ENCODE measurements at regions not wholly inside any gene's neighbourhood (a gene's known extent, or its start where the extent isn't known, plus 50 kb on each side); places are given as distances from the start of the nearest gene placed in this dataset.

- H3K36me3 ChIP-seq (ENCODE audit: insufficient read depth, low read length): no peaks in the 10 kb centered on the region
- H3K27me3 ChIP-seq (ENCODE audit: insufficient read depth, low read length): no peaks in the 10 kb centered on the region
- no peak overlapping the region for H2AFZ ChIP-seq (ENCODE audit: low read length, unreplicated experiment)
- no peaks in the 10 kb centered on the region for H3K4me1 ChIP-seq (ENCODE audit: control insufficient read depth, insufficient read depth, low read length, unreplicated experiment)
- no peaks in the 10 kb centered on the region for H3K79me2 ChIP-seq (ENCODE audit: control insufficient read depth, insufficient read depth, low read length, unreplicated experiment)
- H3K4me3 ChIP-seq (ENCODE audit: low read depth, low read length): no peak overlapping the region
- no peak overlapping the region for H3K27ac ChIP-seq (ENCODE audit: low read depth, low read length)
These were observed 89.6 kb downstream of the TAF11L14 start for GRCh38 chr5:17723876-17724275.

GRCh38 chr5:17727098-17727497 is 92.8 kb downstream of the TAF11L14 start:
- no peaks in the 10 kb centered on the region for H3K36me3 ChIP-seq (ENCODE audit: insufficient read depth, low read length)
- H3K27ac ChIP-seq (ENCODE audit: low read depth, low read length): no peak overlapping the region
- H3K27me3 ChIP-seq (ENCODE audit: insufficient read depth, low read length): no peaks in the 10 kb centered on the region
- H2AFZ ChIP-seq (ENCODE audit: low read length, unreplicated experiment): no peak overlapping the region
- peaks cover 4% of the 10 kb centered on the region for H3K4me1 ChIP-seq (ENCODE audit: control insufficient read depth, insufficient read depth, low read length, unreplicated experiment)
- no peaks in the 10 kb centered on the region for H3K79me2 ChIP-seq (ENCODE audit: control insufficient read depth, insufficient read depth, low read length, unreplicated experiment)
- no peak overlapping the region for H3K4me3 ChIP-seq (ENCODE audit: low read depth, low read length)

DNA sequence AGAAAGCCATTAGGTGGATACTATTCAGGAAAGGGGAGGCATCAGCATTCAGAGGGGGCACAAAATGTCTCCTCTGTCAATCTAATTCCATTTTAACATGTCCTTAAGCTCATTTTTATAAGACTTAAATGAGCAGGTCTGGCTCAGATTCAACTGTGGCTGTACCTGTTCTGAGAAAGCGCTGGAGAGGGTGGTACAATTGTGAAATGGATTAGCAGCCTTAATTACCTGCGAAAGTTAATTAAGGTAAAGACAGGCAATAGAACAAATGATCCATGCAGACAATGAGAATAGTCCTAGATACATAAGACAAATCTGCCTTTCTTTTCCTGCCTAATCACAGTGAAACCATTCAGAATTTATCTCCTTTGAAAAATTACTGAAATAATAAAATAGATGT is 96.2 kb downstream of the TAF11L14 start:
- no peaks in the 10 kb centered on the region for H3K79me2 ChIP-seq (ENCODE audit: control insufficient read depth, insufficient read depth, low read length, unreplicated experiment)
- H3K27me3 ChIP-seq (ENCODE audit: insufficient read depth, low read length): no peaks in the 10 kb centered on the region
- H3K4me3 ChIP-seq (ENCODE audit: low read depth, low read length): no peak overlapping the region
- H2AFZ ChIP-seq (ENCODE audit: low read length, unreplicated experiment): no peak overlapping the region
- peaks cover 14% of the 10 kb centered on the region for H3K4me1 ChIP-seq (ENCODE audit: control insufficient read depth, insufficient read depth, low read length, unreplicated experiment)
- no peak overlapping the region for H3K27ac ChIP-seq (ENCODE audit: low read depth, low read length)
- no peaks in the 10 kb centered on the region for H3K36me3 ChIP-seq (ENCODE audit: insufficient read depth, low read length)

DNA sequence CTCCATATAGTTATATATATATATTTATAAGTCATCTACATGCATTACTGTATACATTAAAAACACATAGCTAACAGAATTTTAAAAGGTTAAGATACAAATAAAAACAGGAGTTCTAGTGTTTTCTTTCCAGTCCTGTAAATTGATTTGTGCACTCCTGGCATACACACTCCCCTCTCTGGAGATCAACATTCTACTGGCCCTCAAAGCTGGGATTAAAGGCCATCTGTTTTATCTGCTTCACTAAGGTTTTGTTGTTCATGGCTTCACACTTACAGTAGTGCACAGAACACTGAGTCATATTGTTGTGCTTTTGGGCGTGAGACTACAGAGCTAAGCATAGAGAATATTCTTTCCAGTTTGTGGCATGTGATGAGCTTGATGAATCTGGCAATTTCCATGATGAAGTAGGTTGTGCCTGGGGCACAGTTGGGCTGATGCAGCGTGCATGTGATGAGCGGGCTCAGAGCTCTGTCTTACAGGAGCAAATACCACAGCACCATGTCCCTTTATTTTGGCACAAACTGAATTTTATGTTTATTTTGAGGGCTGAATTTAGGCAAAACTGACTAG is 98.2 kb downstream of the TAF11L14 start:
- Histone ChIP-seq H2AFZ (ENCODE audit: low read length, unreplicated experiment) (no peak overlapping the region), H3K4me3 (ENCODE audit: low read depth, low read length) (no peak overlapping the region), H3K36me3 (ENCODE audit: insufficient read depth, low read length) (no peaks in the 10 kb centered on the region), H3K4me1 (ENCODE audit: control insufficient read depth, insufficient read depth, low read length, unreplicated experiment) (peaks cover 29% of the 10 kb centered on the region), H3K27me3 (ENCODE audit: insufficient read depth, low read length) (no peaks in the 10 kb centered on the region), H3K27ac (ENCODE audit: low read depth, low read length) (peak overlapping the region; percentile 47; the same call in 1 of the 2 replicates), H3K79me2 (ENCODE audit: control insufficient read depth, insufficient read depth, low read length, unreplicated experiment) (no peaks in the 10 kb centered on the region)

GRCh38 chr5:17734011-17734410 is 99.8 kb downstream of the TAF11L14 start:
- peaks cover 33% of the 10 kb centered on the region for H3K4me1 ChIP-seq (ENCODE audit: control insufficient read depth, insufficient read depth, low read length, unreplicated experiment)
- H3K79me2 ChIP-seq (ENCODE audit: control insufficient read depth, insufficient read depth, low read length, unreplicated experiment): no peaks in the 10 kb centered on the region
- H2AFZ ChIP-seq (ENCODE audit: low read length, unreplicated experiment): no peak overlapping the region
- H3K27me3 ChIP-seq (ENCODE audit: insufficient read depth, low read length): no peaks in the 10 kb centered on the region
- H3K4me3 ChIP-seq (ENCODE audit: low read depth, low read length): no peak overlapping the region
- no peaks in the 10 kb centered on the region for H3K36me3 ChIP-seq (ENCODE audit: insufficient read depth, low read length)
- H3K27ac ChIP-seq (ENCODE audit: low read depth, low read length): no peak overlapping the region

GRCh38 chr5:17735761-17736160 is 101.5 kb downstream of the TAF11L14 start:
- Histone ChIP-seq H3K27ac (ENCODE audit: low read depth, low read length) (peak overlapping the region; percentile 38), H3K4me1 (ENCODE audit: control insufficient read depth, insufficient read depth, low read length, unreplicated experiment) (peaks cover 33% of the 10 kb centered on the region), H3K36me3 (ENCODE audit: insufficient read depth, low read length) (no peaks in the 10 kb centered on the region), H3K27me3 (ENCODE audit: insufficient read depth, low read length) (no peaks in the 10 kb centered on the region), H2AFZ (ENCODE audit: low read length, unreplicated experiment) (peak overlapping the region; percentile 29), H3K79me2 (ENCODE audit: control insufficient read depth, insufficient read depth, low read length, unreplicated experiment) (no peaks in the 10 kb centered on the region), H3K4me3 (ENCODE audit: low read depth, low read length) (no peak overlapping the region)

DNA sequence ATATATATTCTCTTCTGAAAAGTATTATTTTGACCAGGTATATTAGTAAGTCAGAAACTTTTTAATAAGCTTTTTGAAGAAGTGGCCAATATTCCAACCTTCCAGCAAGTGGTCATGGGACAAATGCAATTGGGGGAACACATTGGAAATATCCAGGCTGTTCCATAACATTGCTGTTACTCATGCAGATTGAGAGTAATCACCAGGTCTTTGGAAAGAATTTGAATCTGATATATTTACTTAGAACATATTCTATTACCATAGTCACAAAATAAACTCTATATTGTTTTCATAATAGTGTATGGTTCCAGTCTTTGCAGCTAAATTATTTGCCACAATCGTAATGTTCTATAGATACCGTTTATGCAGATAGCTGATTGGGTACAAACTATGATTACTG is 102.8 kb downstream of the TAF11L14 start:
- Histone ChIP-seq H2AFZ (ENCODE audit: low read length, unreplicated experiment) (no peak overlapping the region), H3K4me1 (ENCODE audit: control insufficient read depth, insufficient read depth, low read length, unreplicated experiment) (peaks cover 29% of the 10 kb centered on the region), H3K36me3 (ENCODE audit: insufficient read depth, low read length) (no peaks in the 10 kb centered on the region), H3K4me3 (ENCODE audit: low read depth, low read length) (no peak overlapping the region), H3K79me2 (ENCODE audit: control insufficient read depth, insufficient read depth, low read length, unreplicated experiment) (no peaks in the 10 kb centered on the region), H3K27me3 (ENCODE audit: insufficient read depth, low read length) (no peaks in the 10 kb centered on the region), H3K27ac (ENCODE audit: low read depth, low read length) (peak overlapping the region; percentile 87)

GRCh38 chr5:17738446-17738845 is 104.2 kb downstream of the TAF11L14 start:
- no peaks in the 10 kb centered on the region for H3K79me2 ChIP-seq (ENCODE audit: control insufficient read depth, insufficient read depth, low read length, unreplicated experiment)
- no peak overlapping the region for H3K27ac ChIP-seq (ENCODE audit: low read depth, low read length)
- peaks cover 21% of the 10 kb centered on the region for H3K4me1 ChIP-seq (ENCODE audit: control insufficient read depth, insufficient read depth, low read length, unreplicated experiment)

GRCh38 chr5:17743580-17744435 is 109.5 kb downstream of the TAF11L14 start:
- peak overlapping the region; percentile 79 for H3K4me3 ChIP-seq (ENCODE audit: low read depth, low read length)
- no peaks in the 10 kb centered on the region for H3K27me3 ChIP-seq (ENCODE audit: insufficient read depth, low read length)
- H3K79me2 ChIP-seq (ENCODE audit: control insufficient read depth, insufficient read depth, low read length, unreplicated experiment): peaks cover 2% of the 10 kb centered on the region
- H3K27ac ChIP-seq (ENCODE audit: low read depth, low read length): peak overlapping the region; percentile 94
- no peaks in the 10 kb centered on the region for H3K36me3 ChIP-seq (ENCODE audit: insufficient read depth, low read length)
- H2AFZ ChIP-seq (ENCODE audit: low read length, unreplicated experiment): peak overlapping the region; percentile 69
- peaks cover 3% of the 10 kb centered on the region for H3K4me1 ChIP-seq (ENCODE audit: control insufficient read depth, insufficient read depth, low read length, unreplicated experiment)

More at GRCh38 chr5:17738446-17738845, 104.2 kb downstream of the TAF11L14 start:
- Histone ChIP-seq H2AFZ (ENCODE audit: low read length, unreplicated experiment) (no peak overlapping the region), H3K4me3 (ENCODE audit: low read depth, low read length) (no peak overlapping the region), H3K27me3 (ENCODE audit: insufficient read depth, low read length) (no peaks in the 10 kb centered on the region), H3K36me3 (ENCODE audit: insufficient read depth, low read length) (no peaks in the 10 kb centered on the region)

DNA sequence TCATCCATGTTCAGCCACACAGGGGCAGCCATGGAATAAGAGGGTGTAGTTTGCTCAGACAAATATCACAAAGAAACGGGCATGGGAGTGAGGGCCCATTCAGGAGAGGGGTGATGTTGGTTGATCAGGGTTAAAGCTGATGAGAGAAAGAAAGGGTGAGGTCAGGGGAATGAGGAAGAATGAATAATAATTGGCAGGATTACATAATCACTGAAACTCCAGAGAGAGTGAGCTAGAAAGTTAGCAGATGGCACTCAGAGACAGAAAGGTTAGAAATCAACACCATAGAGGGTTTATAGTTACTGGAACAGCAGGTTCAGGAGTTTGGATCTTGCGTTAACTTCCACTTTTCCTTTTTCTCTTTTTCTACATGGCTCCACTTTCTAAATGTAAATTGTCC is 113.9 kb downstream of the TAF11L14 start:
- Histone ChIP-seq H3K4me1 (ENCODE audit: control insufficient read depth, insufficient read depth, low read length, unreplicated experiment) (peaks cover 3% of the 10 kb centered on the region), H3K27ac (ENCODE audit: low read depth, low read length) (no peak overlapping the region)

GRCh38 chr5:17748941-17749340 is 114.7 kb downstream of the TAF11L14 start:
- no peak overlapping the region for H3K27ac ChIP-seq (ENCODE audit: low read depth, low read length)
- no peaks in the 10 kb centered on the region for H3K4me1 ChIP-seq (ENCODE audit: control insufficient read depth, insufficient read depth, low read length, unreplicated experiment)
- peaks cover 2% of the 10 kb centered on the region for H3K79me2 ChIP-seq (ENCODE audit: control insufficient read depth, insufficient read depth, low read length, unreplicated experiment)
- H3K27me3 ChIP-seq (ENCODE audit: insufficient read depth, low read length): no peaks in the 10 kb centered on the region
- no peak overlapping the region for H2AFZ ChIP-seq (ENCODE audit: low read length, unreplicated experiment)
- no peak overlapping the region for H3K4me3 ChIP-seq (ENCODE audit: low read depth, low read length)
- no peaks in the 10 kb centered on the region for H3K36me3 ChIP-seq (ENCODE audit: insufficient read depth, low read length)

More for the DNA sequence above, 113.9 kb downstream of the TAF11L14 start:
- H3K79me2 ChIP-seq (ENCODE audit: control insufficient read depth, insufficient read depth, low read length, unreplicated experiment): peaks cover 2% of the 10 kb centered on the region
- no peak overlapping the region for H3K4me3 ChIP-seq (ENCODE audit: low read depth, low read length)
- no peaks in the 10 kb centered on the region for H3K36me3 ChIP-seq (ENCODE audit: insufficient read depth, low read length)
- no peak overlapping the region for H2AFZ ChIP-seq (ENCODE audit: low read length, unreplicated experiment)
- H3K27me3 ChIP-seq (ENCODE audit: insufficient read depth, low read length): no peaks in the 10 kb centered on the region
